Activated CD4-positive, CD25-positive, alpha-beta regulatory T cell (primary cell): ENCODE measurements at regions not wholly inside any gene's neighbourhood (a gene's known extent, or its start where the extent isn't known, plus 50 kb on each side); places are given as distances from the start of the nearest gene placed in this dataset.
"Not testable (repeated sequence)": the region's sequence is repeated elsewhere in the genome, so short reads cannot be mapped to it uniquely, and the experiment has no call there.

Experiments used
- DNase-seq, 4 experiments: peaks; one replicate each; lab custom pipeline; 2025; lab: John Stamatoyannopoulos, UW

DNA sequence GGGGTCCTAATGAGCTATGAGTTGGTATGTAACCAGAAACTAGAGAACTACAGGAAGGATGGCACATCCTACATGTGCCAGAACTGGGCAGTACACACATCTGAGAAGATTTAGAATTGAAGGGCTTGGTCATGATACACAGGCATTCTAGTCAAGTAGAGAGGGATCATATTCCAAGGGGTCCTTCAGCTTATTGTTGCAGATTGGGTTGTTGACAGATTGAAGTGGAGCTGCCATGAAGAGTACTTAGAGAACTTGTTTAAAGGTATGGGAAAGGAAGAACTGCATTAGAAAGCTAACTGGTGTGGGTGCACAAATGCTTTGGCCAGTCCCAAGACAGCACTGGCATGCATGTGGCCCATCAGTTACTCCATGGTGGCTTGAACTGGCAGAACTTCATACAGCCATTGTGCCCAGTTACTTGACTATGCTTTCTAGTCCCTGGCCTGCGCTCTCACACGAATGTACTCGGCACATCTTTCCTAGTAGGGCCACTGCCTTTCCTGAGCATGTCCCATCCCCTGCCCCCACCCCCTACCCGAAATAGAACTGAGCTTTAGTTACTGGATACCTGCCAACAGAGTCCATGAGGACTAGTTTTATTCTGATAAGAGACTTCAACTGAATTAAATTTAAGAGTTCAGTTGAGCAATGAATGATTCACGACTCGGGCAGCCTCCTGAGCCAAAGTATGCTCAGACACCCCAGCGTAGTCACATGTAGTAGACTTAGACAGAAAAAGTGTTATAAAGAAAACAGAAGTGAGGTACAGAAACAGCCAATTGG is 64.0 kb downstream of the CCNG2 start:
- no peak for DNase-seq

DNA sequence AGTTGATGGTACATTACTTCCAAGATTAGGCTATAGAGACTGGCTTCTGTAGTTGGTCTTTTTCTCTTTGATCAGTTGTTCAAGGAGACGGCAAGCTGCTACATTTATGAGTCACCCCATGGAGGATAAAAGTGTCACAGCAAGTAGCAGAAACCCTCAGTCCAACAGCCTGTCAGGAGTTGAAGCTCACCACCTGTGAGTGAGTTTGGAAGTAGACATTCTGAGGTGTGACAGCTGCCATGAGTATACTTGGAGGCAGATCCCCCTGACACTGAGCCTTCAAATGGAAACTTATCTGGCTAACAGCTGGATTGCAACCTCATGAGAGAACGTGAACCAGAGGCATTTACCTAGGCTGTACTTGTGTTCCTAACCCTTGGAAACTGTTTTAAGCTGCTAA is 68.0 kb downstream of the CCNG2 start:
- no peak for DNase-seq

DNA sequence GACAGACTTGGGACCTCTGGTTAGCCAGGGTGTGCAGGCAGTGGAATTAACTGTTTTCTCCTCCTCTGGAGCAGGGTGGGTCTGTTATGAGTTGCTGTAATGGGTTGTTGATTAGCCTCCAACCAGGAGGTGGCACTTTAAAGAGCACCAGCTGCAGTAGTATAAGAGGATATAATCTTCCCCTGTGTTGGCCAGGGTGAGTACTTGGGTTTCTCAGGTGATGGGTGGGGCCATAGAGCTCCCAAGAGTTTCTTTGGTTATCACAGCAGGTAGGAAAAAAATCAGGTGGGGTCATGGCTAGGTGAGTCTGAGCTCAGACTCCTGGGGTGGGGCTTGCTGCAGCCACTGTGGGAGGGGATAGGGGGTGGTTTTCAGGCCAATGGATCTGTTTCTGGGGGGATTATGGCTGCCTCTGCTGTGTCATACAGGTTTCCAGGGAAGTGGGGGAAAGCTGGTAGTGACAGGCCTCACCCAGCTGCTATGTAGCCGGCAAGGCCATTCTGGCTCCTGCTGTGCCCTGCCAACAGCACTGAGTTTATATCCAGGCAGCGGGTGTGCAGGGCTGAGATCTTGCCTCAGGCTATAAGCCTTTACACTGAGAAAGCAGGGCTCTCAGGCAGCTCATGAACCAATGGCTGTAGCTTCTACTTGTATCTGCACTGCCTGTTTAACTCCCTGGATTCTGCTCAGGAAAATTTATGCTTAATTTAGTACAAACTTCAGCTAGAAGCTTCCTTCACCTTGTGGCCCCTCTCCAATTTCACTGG is 70.1 kb downstream of the CCNG2 start:
- no peak for DNase-seq

DNA sequence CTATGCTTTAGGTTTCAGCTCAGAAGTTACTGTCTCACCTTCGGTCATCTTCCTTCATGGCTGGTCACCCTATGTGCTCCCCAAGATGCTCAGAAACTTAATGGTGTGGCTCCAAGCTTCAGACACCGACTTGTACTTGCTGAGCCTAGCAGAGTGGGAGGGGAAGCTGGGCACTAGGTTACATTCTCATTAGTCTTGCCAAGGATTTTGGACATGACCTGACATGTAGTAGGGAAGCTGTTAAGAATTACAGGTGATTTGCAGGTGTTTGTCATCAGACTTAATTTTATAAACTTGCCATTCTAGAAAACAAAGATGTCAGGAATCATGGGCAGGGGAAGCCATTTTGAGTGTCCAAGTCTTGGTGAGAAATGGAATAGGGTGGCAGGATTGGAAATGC is 72.4 kb downstream of the CCNG2 start:
- no peak for DNase-seq

DNA sequence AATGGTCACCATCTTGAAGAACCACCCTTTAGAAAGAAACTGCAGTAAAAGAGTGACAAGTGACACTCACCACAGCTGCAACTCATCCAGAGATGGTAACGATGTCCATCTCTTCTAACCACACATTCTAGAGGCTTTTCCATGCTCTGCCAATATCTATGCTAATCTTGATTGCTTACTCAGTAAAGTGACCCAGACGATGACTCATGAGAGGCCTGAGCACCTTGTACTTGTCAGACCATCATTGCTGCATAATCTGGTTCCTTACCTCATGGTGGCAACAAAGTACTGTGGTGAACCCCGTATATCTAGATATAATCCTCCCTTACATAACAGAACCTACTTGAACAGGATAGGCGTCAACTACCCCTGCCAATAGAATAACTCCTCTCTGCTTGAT is 75.6 kb downstream of the CCNG2 start:
- no peak for DNase-seq

DNA sequence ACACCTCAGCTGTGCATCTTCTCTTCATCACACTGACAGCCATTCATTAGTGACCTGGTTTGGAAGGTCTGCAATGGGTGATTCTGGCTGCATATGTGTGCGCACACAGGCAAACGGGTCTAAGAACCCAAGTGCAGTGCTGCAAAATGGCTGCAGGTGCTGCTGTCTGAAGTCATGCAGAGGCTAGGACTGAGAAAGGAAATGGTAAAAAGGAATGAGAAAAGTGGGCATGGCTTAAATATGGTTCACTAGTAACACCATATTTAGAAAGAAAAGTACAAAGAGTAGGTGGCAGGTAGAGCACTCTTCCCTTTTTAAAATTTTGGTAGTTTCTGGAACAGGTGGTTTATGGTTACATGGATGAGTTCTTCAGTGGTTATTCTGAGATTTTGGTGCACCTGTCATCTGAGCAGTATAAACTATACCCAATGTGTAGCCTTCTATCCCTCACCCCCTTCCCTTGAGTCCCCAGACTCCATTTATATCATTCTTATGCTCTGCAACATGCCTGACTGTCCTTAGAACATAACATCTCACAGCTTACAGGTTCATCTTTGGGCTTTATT is 78.4 kb downstream of the CCNG2 start:
- no peak for DNase-seq

DNA sequence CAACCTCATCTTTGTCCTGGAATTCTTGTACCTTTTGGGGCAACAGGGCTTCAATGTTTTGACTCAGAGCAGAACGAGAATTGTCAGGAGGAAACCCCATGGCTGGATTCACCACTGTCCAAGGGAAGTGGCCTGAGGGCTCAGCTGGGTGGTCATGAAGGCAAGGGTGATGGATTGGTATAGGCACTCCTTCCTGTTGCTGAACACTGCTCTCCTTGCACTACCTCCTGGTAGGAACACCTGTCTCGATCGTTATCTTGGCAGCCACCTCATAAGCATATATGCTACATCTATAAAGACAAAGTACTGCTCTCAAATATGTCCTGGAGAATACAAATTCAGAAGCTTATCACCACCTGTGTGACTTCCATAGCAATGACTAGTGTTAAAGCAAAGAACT is 79.8 kb downstream of the CCNG2 start:
- no peak for DNase-seq

DNA sequence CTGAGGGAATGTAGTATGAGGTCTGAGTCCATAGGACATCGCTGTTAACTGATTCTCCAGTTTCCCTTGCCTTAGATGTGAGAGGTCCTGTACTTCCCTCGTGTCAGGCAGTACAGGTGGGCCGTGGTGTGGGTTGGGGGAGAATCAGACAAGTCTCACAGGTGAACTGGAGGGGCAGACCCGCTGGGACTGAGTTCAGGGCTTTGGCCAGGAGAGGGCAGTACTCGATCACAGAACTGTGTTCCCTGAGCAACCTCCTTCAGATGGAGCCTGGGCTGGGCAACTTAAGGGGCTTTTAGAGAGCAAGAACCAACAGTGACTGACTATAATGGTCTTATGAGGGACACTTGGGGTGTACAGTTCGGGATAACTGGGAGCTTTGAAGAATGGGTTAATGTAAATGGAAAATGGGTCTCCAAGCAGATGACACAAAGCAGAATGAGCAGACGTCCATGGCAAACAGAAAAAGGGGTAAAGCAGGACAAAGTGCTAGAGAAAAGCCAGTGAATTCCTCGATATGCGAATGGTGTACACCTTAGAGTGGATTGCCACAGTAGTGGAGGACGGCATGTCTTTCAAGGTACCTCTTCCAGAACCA is 83.6 kb downstream of the CCNG2 start:
- DNase-seq, result peak; percentile 1 to 28 (median 11)

DNA sequence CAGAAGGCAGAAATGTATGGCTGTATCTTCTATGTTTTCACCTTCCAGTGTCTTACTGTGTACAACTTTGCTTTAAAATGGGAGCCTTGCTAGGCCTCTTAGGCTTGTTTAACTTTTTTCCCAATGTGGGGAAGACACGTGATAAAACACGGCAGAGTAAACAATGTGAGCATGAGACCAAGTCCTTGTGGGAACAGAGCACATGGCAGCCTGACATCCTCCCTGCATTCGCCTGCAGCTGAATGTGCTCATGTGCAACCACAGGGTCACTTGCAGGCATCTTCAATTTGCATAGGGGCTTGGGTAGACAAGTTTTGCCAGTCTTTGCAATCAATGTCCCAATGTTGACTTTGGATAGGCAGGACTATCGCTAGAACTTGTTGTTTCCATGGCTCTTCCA is 91.8 kb downstream of the CCNG2 start:
- DNase-seq, result no peak

DNA sequence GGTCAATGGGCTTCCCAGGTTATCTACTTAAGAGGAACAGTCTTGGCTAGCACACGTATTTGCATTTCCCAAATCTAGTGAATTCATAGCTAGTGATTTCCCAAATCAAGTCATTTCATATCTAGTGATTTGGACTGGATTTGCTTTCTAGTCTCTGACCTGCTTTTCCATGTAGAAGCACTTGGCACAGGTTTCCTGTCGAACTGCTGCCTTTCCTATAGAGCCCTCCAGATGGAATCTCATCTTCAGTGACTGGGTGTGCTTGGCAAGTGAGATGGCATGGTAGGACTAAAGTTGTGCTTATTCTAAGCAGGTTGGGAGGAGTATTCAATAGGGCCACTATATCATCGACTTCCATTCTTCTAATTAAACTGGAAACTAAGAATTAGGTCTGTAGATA is 94.7 kb downstream of the CCNG2 start:
- DNase-seq, result no peak

DNA sequence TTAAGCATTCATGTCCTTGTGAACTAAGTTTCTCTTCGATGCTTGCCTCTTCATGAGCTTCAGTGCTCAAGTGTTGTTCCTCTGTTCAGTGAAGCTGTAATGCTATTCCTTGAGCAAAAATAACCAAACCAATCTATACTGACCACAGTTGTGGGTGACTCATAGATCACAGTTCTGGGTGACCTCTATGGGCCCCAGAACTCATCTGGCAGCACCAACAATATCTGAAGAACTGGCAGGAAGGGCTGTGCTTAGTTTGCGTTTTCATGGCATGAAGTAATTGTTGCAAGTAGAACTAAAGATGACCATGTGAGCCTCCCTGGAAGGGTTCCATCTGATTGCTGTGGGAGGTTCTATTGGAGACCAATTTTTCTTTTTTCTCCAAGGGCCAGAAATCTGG is 106.2 kb downstream of the CCNG2 start:
- DNase-seq, result no peak

DNA sequence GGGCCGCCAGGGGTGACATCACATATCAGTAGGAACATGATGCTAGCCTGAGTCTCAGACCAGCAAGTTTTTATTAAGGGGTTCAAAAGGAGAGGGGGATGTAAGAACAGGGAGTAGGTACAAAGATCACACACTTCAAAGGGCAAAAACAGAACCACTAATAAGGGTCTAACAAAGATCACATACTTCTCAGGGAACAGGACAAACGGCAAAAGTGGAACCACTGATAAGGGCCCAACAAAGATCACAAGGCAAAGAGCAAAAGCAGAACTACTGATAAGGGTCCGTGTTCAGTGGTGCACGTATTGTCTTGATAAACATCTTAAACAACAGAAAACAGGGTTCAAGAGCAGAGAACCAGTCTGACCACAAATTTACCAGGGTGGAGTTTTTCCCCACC is 107.0 kb downstream of the CCNG2 start:
- DNase-seq, result not testable (repeated sequence)

DNA sequence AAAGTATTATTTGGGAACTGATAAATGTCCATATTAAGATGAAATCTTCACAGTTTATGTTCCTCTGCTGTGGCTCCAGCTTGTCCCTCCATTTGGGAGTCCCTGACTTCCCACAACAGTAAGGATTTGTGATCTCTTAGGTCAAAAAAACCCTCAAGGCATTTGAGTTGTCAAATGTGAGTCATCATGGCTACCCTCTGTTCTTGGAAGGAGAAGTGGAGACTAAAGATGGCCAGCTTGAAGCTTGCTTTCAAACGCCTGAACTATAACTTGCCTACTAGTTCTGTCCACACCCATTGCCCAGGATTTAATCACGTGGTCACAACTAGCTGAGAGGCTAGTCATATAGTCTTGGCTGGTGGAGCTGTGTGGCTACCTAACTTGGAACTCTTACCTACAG is 107.8 kb downstream of the CCNG2 start:
- no peak for DNase-seq

DNA sequence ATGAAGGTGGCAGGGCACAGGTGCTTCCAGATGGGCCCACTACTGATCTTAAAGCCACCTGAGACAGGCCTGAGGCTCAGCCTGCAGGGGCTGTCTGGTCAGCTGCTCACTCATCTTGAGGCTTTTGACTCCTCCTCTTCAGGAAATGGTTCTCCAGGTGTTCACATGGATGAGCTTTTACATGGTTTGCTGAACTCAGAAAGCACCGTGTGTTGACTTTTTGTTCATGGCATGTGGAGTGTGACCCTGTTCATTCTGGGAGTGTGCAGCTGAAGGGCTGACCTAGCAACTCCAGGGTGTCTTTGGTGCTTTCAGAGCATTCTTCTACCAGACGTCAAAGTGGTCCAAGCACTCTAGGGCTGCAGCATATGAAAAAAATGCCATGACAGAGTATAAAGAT is 111.1 kb downstream of the CCNG2 start:
- DNase-seq, result no peak

DNA sequence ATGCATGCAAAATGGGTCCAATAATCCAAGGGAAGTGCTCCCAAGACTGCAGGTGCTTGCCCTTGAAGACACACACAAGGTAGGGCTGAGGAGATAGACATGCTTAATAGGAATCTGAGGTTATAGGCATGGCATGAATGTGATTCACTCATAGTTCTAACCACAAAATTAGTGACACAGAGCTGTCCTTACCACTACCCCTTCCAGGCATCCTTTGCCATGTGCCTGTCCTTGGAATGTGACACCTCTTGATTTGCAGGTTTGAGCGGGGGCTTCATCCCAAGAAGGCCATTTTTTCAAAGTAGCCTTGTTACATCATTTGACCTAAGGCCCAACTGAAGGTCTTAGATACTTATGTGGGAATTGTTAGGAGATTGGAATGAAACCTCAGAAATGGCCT is 112.5 kb downstream of the CCNG2 start:
- DNase-seq, result no peak

DNA sequence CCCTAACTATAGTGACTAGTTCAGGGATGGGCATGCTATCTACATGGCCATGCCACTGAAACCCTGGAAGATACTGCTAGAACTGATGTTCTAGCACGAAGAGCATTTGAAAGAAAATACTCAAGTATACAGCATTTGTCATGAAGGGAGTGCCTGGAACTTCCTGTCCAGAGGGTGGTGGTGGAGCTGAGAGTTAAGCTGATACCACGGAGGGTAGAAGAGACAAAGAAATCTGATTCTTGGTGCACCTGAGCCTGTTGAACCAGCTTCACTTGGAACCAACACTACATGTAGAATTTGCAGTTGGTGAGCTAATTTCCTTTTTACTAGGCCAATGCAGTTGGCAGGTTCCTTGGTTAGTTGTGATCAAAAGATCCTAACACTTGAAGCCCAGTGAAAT is 116.4 kb downstream of the CCNG2 start:
- DNase-seq, result no peak

DNA sequence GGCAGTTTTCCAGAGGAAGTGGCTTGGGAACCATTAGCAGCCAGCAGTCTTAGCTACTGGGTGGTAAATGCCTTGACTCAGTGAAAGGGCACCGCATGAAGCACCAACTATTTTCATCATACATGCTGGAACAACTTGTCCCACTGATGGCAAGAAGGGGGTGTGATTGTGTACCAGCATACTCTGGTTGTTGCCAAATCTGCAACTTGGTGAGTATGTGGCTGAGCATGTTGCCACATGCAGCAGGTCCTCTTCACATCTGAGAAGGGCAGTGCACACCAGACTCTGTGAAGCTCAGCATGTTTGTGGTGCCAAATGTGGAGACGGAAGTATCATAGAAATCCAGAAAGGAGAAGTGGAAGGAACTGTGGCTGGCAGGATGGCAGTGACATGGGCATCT is 122.1 kb downstream of the CCNG2 start:
- not testable (repeated sequence) for DNase-seq

DNA sequence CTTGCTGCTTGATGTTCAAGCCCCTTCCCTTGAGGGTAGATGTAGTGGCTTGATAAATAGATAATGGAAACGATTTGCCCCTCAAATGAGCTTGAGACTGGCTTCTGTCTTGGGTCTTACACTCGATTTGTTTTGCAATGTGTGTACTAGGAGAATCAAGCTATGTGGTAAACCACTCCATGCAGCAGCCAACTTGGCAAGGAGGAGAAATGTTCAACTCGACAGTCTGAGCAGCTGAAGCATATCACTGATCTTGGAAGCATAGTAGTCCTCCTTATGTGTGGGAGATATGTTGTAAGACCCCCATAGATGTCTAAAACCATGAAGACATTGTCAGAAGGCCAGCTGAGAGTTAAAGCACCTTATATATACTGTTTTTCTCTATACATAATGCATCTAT is 125.3 kb downstream of the CCNG2 start:
- DNase-seq, result no peak

DNA sequence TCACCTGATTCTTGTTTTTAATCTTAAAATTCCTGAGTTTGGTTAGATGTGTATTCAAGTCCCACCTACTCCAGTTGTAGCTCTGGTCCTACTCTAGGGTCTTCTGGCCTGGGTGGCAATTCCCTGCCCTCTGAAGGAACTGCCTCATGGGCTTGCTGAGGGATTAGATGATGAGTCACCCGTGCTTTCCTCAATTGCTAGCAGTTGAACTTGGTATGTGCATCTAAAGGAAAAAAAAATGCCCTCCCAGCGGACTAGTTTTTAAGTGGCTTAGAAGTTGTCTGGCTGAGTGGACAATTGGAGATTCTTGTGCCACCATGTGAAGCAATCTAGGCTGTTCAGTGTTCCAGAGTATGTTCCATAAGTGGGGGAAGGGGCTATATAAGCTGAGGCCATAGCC is 127.0 kb downstream of the CCNG2 start:
- DNase-seq, result no peak

DNA sequence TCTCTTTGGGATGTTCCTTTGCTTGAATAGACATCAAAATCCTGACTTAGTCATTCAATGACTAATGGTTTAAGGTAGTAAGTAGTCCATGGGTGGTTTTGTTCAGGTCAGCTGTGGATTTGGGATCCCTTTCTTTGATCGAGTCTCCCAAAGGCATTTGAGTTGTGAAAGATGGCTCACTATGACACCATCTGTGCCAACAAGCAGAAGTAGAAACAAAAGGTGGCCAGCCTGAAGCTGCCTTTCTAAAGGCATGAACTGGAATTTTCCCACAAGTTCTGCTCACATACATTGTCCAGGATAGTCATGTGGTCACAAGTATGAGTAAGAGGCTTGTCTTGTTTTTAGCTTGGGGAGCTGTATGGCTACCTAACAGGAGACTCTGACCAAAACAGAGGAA is 129.9 kb downstream of the CCNG2 start:
- no peak for DNase-seq

DNA sequence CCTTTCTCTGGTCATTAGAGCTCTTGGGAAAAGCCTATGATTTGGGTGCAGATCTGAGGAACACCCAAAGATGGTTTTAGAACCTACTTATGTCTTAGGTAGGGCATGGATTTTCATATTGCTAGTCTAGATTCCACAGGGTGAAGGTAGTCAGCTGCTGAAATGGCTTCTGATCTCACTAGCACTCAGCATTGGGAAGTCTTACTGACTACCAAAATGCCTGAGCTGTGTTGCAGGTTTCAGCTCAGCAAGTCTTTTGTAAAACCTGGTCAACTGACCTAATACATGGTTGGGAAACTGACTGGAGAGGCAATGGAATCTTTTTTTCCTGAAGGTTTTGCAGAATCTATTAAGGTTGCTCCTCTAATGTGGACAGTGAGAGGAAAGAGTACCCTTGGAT is 136.4 kb downstream of the CCNG2 start:
- no peak for DNase-seq

DNA sequence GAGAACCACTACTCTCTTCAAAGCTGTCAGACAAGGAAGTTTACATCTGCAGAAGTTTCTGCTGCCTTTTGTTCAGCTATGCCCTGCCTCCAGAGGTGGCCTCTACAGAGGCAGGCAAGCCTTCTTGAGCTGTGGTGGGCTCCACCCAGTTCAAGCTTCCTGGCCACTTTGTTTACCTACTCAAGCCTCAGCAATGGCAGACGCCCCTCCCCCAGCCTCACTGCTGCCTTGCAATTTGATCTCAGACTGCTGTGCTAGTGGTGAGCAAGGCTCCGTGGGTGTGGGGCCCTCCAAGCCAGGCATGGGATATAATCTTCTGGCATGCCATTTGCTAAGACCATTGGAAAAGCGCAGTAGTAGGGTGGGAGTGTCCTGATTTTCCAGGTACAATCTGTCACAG is 144.0 kb downstream of the CCNG2 start:
- DNase-seq, result not testable (repeated sequence)

DNA sequence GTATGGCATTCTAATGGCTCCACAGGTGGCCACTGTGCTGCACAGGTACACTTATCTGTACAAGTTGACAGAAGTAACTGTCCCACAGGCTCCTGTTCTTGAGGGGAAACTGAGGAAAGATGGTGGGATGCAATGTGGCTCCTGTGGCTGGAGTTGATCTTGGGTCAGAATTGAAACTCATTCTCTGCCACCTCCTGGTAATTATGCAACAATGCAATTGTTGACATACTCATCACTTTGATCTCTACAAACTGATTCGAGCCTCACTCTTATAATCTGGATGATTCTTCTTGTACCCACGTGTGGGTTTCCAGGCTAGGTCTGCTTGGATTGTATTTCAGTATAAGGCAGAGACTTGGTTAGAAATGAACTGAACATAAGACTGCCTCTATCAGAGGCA is 148.8 kb downstream of the CCNG2 start:
- no peak for DNase-seq
